ENCODE measurements at regions not wholly inside any gene's neighbourhood (a gene's known extent, or its start where the extent isn't known, plus 50 kb on each side); places are given as distances from the start of the nearest gene placed in this dataset.

DNA sequence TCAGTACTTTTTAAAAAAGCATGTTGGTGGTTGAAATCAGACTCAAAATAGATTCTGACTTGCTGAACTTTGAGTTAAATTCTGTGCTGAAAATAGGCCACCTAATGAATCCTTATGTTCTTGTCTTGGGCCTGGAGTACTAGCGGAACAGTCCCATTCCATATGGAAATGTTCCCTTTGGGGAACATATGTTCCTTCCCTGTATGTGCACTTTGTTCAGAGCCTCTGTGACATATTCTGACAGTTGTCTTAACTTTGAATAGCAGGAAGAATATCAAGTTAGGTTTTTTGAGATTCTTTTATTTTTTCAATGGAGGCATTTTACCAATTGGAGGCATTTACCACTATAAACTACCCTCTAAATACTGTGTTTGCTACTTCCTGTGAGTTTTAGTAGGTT is 1667.8 kb downstream of the PLA2G4A start:
- TF ChIP-seq POLR2A (IDR thresholded peaks at IDR 0.05) = no peak
- TF ChIP-seq, protein P1, sequence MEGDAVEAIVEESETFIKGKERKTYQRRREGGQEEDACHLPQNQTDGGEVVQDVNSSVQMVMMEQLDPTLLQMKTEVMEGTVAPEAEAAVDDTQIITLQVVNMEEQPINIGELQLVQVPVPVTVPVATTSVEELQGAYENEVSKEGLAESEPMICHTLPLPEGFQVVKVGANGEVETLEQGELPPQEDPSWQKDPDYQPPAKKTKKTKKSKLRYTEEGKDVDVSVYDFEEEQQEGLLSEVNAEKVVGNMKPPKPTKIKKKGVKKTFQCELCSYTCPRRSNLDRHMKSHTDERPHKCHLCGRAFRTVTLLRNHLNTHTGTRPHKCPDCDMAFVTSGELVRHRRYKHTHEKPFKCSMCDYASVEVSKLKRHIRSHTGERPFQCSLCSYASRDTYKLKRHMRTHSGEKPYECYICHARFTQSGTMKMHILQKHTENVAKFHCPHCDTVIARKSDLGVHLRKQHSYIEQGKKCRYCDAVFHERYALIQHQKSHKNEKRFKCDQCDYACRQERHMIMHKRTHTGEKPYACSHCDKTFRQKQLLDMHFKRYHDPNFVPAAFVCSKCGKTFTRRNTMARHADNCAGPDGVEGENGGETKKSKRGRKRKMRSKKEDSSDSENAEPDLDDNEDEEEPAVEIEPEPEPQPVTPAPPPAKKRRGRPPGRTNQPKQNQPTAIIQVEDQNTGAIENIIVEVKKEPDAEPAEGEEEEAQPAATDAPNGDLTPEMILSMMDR (IDR thresholded peaks at IDR 0.05) = no peak

Data from right lobe of liver (tissue), 4 donors.